ENCODE measurements at regions not wholly inside any gene's neighbourhood (a gene's known extent, or its start where the extent isn't known, plus 50 kb on each side); places are given as distances from the start of the nearest gene placed in this dataset.

DNA sequence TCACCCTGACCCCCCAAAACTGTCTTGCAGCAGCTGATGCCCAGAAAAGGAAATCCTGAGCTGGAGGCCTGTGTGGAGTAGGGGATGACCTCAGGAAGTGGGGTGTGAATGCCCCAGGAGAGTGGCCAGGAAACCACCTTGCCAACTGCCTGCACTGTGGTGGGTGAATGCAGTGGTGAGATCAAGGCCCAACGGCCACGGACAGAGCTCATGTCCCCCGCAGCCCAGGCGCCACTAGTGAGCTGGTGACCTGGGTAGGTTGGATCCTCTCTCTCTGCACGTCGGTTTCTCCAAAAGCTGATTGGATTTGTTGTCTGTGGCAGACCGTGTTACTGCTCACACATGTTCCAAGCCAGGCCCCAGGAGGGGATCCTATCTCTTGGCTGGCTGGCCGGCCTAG, 448.9 kb downstream of the TCERG1L start:
- no peak overlapping the region for H3K4me3 ChIP-seq (ENCODE audit: low read depth, low read length)
- POLR2A ChIA-PET: no interaction called here
- TF ChIP-seq CTCF (IDR thresholded peaks at IDR 0.05; ENCODE audit: insufficient read depth, low read length, missing control alignments): no peak
- CTCF ChIA-PET: no interaction called here
- DNase-seq (ENCODE audit: low read depth, low spot score): no peak

DNA sequence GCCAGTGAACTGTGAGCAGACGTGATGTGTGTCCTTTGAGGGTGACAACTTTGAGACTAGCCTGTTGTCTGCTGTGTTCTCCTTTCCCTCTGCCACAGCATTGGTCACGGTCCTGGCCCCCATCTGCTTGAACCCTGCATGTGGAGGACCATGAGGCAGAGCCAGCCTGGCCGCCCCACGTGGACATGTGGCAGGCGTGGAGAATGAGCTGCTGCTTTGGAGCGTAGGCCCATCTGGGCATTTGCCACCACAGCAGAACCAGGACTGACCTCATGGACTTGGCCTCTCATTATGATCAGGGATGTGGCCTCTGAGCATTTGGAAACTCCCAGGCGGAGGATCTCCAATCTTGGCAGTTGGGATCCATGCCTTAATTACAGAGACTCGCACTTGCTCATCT, 448.5 kb downstream of the TCERG1L start:
- ChIA-PET CTCF (no interaction called here), POLR2A (no interaction called here)
- no peak overlapping the region for H3K4me3 ChIP-seq (ENCODE audit: low read depth, low read length)
- no peak for DNase-seq (ENCODE audit: low read depth, low spot score)
- no peak for TF ChIP-seq CTCF (IDR thresholded peaks at IDR 0.05; ENCODE audit: insufficient read depth, low read length, missing control alignments)

DNA sequence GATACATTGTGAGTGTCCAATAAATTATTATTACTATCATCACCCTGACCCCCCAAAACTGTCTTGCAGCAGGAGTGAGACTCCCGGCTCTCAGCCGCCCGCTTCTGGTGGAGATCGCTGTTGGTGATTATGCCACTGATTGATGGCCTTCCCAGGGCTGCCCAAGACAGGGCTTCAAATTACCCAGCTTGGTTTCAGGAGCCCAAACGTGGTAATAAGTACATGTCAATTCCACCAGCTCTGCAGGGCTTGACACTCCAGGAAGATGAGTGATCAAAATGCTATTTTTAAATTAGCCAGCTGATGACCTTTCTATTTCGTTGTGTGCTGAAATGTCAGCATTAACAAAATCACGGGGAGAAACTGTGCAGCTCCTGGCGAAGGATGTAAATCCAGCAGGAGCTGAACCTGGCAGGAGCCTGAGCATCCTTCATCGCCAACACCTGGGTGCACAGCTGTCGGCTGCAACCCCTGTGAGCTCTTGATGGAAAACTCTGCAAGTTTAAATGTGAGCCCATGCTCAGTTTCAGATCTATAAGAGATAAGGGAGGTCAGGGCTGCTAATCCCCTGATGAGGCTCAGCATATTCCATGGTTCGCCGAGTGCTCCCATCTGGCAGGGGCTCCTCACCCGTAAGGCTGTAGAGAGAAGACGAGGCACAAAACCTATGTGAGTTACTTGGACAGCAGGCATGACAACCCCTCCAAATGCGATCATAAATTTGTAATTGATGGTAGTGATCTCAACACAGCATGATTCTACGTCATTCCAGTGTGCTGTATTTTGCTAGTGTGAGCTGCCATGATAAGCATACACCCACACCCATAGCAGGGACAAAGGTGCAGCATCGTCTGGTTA, 446.3 kb downstream of the TCERG1L start:
- no peak for DNase-seq (ENCODE audit: low read depth, low spot score)
- POLR2A ChIA-PET: no interaction called here
- no peak for TF ChIP-seq CTCF (IDR thresholded peaks at IDR 0.05; ENCODE audit: insufficient read depth, low read length, missing control alignments)
- CTCF ChIA-PET: no interaction called here
- H3K4me3 ChIP-seq (ENCODE audit: low read depth, low read length): no peak overlapping the region

DNA sequence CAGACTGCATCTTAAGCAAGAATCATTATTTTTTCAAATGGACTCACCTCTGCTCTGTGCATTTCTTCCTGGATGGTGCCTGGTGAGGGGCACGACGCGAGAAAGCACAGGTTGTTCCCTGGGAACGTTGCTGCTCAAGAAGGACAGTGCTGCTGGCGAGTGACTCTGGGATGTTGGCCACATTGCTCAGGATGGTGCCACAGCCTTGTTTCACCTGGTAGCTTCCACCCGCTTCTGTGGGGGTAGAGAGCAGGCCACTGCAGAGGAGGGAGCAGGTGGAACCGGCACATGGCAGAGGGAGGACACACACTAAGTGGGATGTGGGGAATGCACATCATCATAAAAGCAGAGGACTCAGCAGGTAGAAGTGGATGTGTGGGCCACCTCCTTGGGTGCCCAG, 444.7 kb downstream of the TCERG1L start:
- no peak overlapping the region for H3K4me3 ChIP-seq (ENCODE audit: low read depth, low read length)
- no peak for TF ChIP-seq CTCF (IDR thresholded peaks at IDR 0.05; ENCODE audit: insufficient read depth, low read length, missing control alignments)
- DNase-seq (ENCODE audit: low read depth, low spot score): no peak
- ChIA-PET CTCF (no interaction called here), POLR2A (no interaction called here)

DNA sequence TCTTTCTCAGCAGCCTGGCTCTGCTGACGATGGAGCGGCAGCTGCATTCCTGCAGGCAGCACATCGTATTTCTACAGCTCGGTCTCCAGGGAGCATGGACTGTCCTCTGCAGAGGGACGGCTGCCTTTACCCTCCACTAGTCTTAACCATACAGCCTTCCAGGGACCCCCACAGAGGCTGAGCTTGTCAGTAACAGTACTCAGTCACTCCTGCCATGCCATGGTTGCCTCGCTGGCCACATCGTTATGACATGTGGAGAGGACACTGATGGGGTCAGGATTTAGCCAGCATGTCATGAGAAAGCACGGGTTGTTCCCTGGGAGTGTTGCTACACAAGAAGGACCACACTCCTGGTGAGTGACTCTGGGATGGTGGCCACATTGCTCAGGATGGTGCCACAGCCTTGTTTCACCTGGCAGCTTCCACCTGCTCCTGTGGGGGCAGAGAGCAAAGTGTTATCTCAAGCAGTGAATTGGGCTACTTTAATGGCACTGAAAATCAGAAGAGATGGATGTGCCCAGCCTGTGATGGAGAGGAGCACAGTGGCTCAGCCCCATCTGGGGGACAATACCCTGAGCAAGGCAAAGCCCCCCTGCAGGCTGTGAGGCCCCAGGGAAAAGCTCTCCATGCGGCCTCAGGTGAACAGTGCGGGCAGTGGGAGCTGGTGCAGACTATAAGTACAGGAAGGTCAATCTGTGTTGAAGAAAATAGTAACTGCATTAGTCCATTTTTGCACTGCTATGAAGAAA, 443.9 kb downstream of the TCERG1L start:
- TF ChIP-seq CTCF (IDR thresholded peaks at IDR 0.05; ENCODE audit: insufficient read depth, low read length, missing control alignments): no peak
- POLR2A ChIA-PET: no interaction called here
- CTCF ChIA-PET: no interaction called here
- no peak overlapping the region for H3K4me3 ChIP-seq (ENCODE audit: low read depth, low read length)
- DNase-seq (ENCODE audit: low read depth, low spot score): no peak

DNA sequence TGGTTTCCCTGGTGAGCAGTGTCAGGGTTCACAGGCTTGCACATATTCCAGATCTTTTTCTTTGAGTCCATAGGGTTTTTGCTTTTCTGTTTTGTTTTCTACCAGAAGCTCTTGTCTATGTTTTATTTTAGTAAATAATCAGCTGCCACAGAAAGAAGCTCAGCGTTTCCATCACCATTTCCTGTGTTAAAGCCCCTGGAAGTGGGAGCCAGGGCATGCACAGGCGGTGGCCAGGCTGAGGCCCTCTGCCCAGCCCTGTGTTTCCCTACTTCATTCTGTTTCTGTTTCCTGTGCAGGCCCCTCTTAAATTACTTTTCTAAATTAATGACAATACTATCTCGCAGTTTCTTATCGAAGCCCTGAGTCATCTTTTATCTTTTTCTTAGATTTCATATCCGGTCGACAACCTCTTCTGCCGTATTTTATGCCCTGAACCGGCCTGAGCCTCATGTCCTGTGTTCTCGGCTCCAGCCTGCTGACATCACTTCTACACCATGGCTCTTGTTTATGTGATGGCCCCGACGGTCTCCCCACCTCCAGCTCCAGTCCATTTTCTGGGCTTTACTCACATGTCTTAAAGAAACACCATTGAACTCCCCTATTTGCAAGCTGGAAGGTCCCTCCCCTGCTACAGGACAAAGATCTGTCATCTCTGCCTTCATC, 442.2 kb downstream of the TCERG1L start:
- ChIA-PET CTCF (no interaction called here), POLR2A (no interaction called here)
- TF ChIP-seq CTCF (IDR thresholded peaks at IDR 0.05; ENCODE audit: insufficient read depth, low read length, missing control alignments): no peak
- H3K4me3 ChIP-seq (ENCODE audit: low read depth, low read length): no peak overlapping the region
- no peak for DNase-seq (ENCODE audit: low read depth, low spot score)
